ENCODE measurements at regions not wholly inside any gene's neighbourhood (a gene's known extent, or its start where the extent isn't known, plus 50 kb on each side); places are given as distances from the start of the nearest gene placed in this dataset.

DNA sequence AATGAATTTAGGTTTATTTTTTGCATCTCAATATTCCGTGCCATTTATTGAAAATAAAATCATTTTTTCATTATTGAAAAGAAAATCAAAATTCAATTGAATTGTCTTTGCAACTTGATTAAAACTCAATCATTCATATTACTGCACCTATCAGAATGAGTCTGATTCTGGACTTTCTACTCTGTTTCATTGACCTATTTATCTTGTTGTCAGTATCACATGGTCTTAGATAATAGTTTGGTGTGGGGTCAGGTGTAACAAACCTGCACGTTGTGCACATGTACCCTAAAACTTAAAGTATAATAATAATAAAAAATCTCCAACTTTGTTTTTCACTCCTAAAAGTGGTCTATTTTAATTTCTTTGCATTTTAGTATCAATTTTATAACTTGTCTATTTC is 422.9 kb downstream of the RAD51AP2 start:
- no peaks in the 10 kb centered on the region for H3K9me3 ChIP-seq (replicated peaks)
- H3K27me3 ChIP-seq (replicated peaks): no peaks in the 10 kb centered on the region
- peaks cover under 1% of the 10 kb centered on the region; the same call in 1 of the 2 replicates for H3K4me1 ChIP-seq (replicated peaks)
- H3K4me3 ChIP-seq: no peak overlapping the region
- no peaks in the 10 kb centered on the region for H3K36me3 ChIP-seq
- no peak overlapping the region for H3K27ac ChIP-seq
- no peak for DNase-seq (ENCODE audit: low read depth in 1 of 2, low spot score in 2 of 2)

DNA sequence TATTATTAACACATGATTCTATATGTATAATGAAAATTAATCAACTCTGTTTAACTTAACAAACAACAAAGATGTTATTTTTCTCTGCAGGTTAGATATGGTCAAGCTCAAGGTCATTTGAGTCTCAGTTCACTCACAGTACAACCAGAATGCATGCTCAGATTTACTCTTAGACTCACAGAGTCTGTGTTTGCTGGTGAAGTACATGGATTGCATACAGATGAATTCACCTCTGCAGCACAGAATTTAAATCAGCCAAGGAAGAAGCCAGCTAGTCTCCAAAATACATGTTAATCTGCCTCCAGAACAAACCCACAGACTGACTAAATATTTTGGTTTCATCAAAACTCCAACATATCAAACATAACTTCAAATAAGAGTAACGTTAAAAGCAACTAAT is 424.5 kb downstream of the RAD51AP2 start:
- Histone ChIP-seq H3K4me3 (no peak overlapping the region), H3K36me3 (no peaks in the 10 kb centered on the region), H3K9me3 (replicated peaks) (no peaks in the 10 kb centered on the region), H3K27me3 (replicated peaks) (no peaks in the 10 kb centered on the region), H3K4me1 (replicated peaks) (no peaks in the 10 kb centered on the region), H3K27ac (no peak overlapping the region)
- DNase-seq (ENCODE audit: low read depth in 1 of 2, low spot score in 2 of 2): no peak

GRCh38 chr2:17086990-17087389 is 421.4 kb upstream of the CYRIA start:
- Histone ChIP-seq H3K4me3 (no peak overlapping the region), H3K9me3 (replicated peaks) (no peaks in the 10 kb centered on the region), H3K27ac (no peak overlapping the region), H3K36me3 (no peaks in the 10 kb centered on the region), H3K27me3 (replicated peaks) (no peaks in the 10 kb centered on the region), H3K4me1 (replicated peaks) (peaks cover 16% of the 10 kb centered on the region)
- no peak for DNase-seq (ENCODE audit: low read depth in 1 of 2, low spot score in 2 of 2)

GRCh38 chr2:17085546-17086202 is 420.0 kb upstream of the CYRIA start:
- H3K4me1 ChIP-seq (replicated peaks): peaks cover 16% of the 10 kb centered on the region
- no peak for DNase-seq (ENCODE audit: low read depth in 1 of 2, low spot score in 2 of 2)
- H3K27me3 ChIP-seq (replicated peaks): no peaks in the 10 kb centered on the region
- H3K27ac ChIP-seq: no peak overlapping the region
- H3K9me3 ChIP-seq (replicated peaks): no peaks in the 10 kb centered on the region
- H3K36me3 ChIP-seq: no peaks in the 10 kb centered on the region
- no peak overlapping the region for H3K4me3 ChIP-seq

GRCh38 chr2:17084877-17085276 is 419.2 kb upstream of the CYRIA start:
- no peak overlapping the region for H3K27ac ChIP-seq

DNA sequence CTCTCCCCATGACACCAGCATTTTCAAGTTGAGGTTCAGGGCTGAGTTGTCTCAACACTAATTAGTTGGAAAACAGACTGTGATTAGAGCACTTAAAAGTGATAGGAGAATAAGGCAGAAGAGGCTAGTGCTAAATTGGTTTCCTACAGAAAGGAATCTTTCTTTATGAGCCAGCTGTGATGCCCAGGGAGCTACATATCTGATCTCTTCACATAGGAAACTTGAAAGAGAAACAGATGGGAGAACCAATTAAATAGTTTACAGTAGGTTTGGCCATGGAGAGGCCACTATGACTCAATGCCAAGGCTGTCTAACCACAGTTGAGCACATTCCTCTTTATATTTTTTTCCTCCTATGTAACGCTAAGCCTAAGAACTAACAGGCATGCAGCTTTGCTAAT is 418.3 kb upstream of the CYRIA start:
- DNase-seq (ENCODE audit: low read depth in 1 of 2, low spot score in 2 of 2): peak in 1 of 2 experiments; percentile 27
- Histone ChIP-seq H3K27me3 (replicated peaks) (no peaks in the 10 kb centered on the region), H3K4me3 (no peak overlapping the region), H3K36me3 (no peaks in the 10 kb centered on the region), H3K27ac (no peak overlapping the region), H3K9me3 (replicated peaks) (peaks cover 5% of the 10 kb centered on the region; the same call in 1 of the 2 replicates), H3K4me1 (replicated peaks) (peaks cover 16% of the 10 kb centered on the region)

More at GRCh38 chr2:17084877-17085276, 419.2 kb upstream of the CYRIA start:
- no peaks in the 10 kb centered on the region for H3K9me3 ChIP-seq (replicated peaks)
- H3K4me1 ChIP-seq (replicated peaks): peaks cover 16% of the 10 kb centered on the region
- no peaks in the 10 kb centered on the region for H3K36me3 ChIP-seq
- no peaks in the 10 kb centered on the region for H3K27me3 ChIP-seq (replicated peaks)
- H3K4me3 ChIP-seq: no peak overlapping the region
- DNase-seq (ENCODE audit: low read depth in 1 of 2, low spot score in 2 of 2): no peak

GRCh38 chr2:17079262-17079661 is 413.6 kb upstream of the CYRIA start:
- no peaks in the 10 kb centered on the region for H3K27me3 ChIP-seq (replicated peaks)
- no peak for DNase-seq (ENCODE audit: low read depth in 1 of 2, low spot score in 2 of 2)
- peaks cover 7% of the 10 kb centered on the region for H3K4me1 ChIP-seq (replicated peaks)
- no peaks in the 10 kb centered on the region for H3K36me3 ChIP-seq
- H3K4me3 ChIP-seq: no peak overlapping the region
- peaks cover 5% of the 10 kb centered on the region; the same call in 1 of the 2 replicates for H3K9me3 ChIP-seq (replicated peaks)
- H3K27ac ChIP-seq: no peak overlapping the region

DNA sequence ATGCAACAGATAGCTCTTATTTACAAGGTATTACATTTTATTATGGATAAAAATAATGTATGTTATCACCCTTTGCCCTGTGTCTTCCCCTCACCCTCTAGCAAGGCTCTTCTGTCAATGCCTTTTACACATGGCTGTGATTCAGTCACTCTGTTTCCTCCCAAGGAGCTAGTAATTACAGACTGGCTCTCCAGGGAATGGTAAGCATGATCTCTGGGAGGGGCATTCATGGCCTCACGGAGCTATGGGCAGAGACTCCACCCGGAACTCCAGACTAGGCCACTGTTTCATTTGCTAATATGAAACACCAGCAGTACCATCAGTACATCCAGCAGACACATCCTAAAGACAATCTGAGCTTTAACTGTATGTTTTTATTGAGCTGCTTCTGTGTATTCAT is 410.9 kb upstream of the CYRIA start:
- H3K9me3 ChIP-seq (replicated peaks): peaks cover 5% of the 10 kb centered on the region; the same call in 1 of the 2 replicates
- H3K27me3 ChIP-seq (replicated peaks): no peaks in the 10 kb centered on the region
- no peak for DNase-seq (ENCODE audit: low read depth in 1 of 2, low spot score in 2 of 2)
- H3K27ac ChIP-seq: no peak overlapping the region
- no peaks in the 10 kb centered on the region for H3K36me3 ChIP-seq
- no peak overlapping the region for H3K4me3 ChIP-seq
- no peaks in the 10 kb centered on the region for H3K4me1 ChIP-seq (replicated peaks)

- no peak overlapping the region for H3K4me3 ChIP-seq
- H3K9me3 ChIP-seq (replicated peaks): no peaks in the 10 kb centered on the region
- H3K36me3 ChIP-seq: no peaks in the 10 kb centered on the region
- no peaks in the 10 kb centered on the region for H3K27me3 ChIP-seq (replicated peaks)
- no peak for DNase-seq (ENCODE audit: low read depth in 1 of 2, low spot score in 2 of 2)
- H3K27ac ChIP-seq: no peak overlapping the region
- H3K4me1 ChIP-seq (replicated peaks): no peaks in the 10 kb centered on the region
Observed at GRCh38 chr2:17070711-17071110, 405.1 kb upstream of the CYRIA start.

DNA sequence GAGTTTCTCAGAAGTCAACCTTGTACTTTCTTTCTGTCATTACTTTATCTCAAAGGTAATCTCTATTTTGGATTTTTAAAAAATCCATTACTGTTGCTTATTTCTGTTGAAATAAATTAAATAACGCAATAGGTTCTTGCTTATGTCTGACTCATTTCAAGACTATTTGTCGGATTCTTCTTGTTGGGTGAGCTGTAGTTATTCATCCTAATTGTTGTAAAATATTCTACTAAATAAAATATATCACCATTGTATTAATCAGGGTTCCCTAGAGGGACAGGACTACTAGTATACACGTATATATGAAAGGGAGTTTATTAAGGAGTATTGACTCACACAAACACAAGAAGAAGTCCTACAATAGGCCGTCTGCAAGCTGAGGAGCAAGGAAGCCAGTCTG is 403.9 kb upstream of the CYRIA start:
- no peaks in the 10 kb centered on the region for H3K4me1 ChIP-seq (replicated peaks)
- H3K4me3 ChIP-seq: no peak overlapping the region
- no peaks in the 10 kb centered on the region for H3K9me3 ChIP-seq (replicated peaks)
- H3K27ac ChIP-seq: no peak overlapping the region
- no peaks in the 10 kb centered on the region for H3K27me3 ChIP-seq (replicated peaks)
- no peaks in the 10 kb centered on the region for H3K36me3 ChIP-seq
- no peak for DNase-seq (ENCODE audit: low read depth in 1 of 2, low spot score in 2 of 2)

GRCh38 chr2:17068021-17068420 is 402.4 kb upstream of the CYRIA start:
- DNase-seq (ENCODE audit: low read depth in 1 of 2, low spot score in 2 of 2): no peak
- Histone ChIP-seq H3K27me3 (replicated peaks) (no peaks in the 10 kb centered on the region), H3K4me3 (no peak overlapping the region), H3K27ac (no peak overlapping the region), H3K4me1 (replicated peaks) (no peaks in the 10 kb centered on the region), H3K9me3 (replicated peaks) (no peaks in the 10 kb centered on the region), H3K36me3 (no peaks in the 10 kb centered on the region)

DNA sequence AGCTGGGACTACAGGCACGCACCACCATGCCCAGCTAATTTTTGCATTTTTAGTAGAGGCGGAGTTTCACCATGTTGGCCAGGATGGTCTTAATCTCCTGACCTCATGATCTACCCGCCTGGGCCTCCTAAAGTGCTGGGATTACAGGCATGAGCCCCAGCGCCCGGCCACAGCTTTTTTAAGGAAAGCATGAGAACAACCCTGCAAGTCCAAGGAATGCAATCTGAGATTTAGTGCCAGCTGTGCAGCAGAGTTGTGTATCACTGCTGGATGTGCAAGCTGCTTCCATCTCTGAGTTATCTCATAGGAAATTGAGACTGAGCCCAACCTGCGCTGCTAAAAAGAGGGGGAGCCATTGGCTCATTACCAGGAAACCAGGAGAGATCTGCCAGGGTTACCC is 399.9 kb upstream of the CYRIA start:
- Histone ChIP-seq H3K4me1 (replicated peaks) (no peaks in the 10 kb centered on the region), H3K36me3 (no peaks in the 10 kb centered on the region), H3K27ac (no peak overlapping the region), H3K9me3 (replicated peaks) (no peaks in the 10 kb centered on the region), H3K4me3 (no peak overlapping the region), H3K27me3 (replicated peaks) (no peaks in the 10 kb centered on the region)
- no peak for DNase-seq (ENCODE audit: low read depth in 1 of 2, low spot score in 2 of 2)

DNA sequence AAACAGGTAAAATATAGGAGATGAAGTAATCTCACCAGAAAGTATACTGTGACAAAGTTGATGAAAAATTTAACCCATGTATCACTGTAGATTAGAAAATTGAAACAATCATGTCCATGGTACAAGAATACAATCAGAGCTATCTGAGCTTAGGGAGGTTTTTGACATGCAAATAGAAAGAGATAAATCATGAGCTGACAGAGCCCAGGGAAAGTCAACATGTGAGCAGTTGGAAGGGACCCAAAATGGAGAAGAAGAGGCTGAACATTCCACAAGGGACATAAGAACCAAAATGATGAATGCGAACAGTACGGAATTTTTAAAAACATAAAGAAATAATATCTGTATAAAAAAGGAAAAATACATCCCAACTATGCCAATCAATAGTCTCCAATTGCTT is 395.4 kb upstream of the CYRIA start:
- Histone ChIP-seq H3K9me3 (replicated peaks) (no peaks in the 10 kb centered on the region), H3K27ac (no peak overlapping the region)

GRCh38 chr2:17059458-17059857 is 393.8 kb upstream of the CYRIA start:
- Histone ChIP-seq H3K9me3 (replicated peaks) (no peaks in the 10 kb centered on the region), H3K27ac (no peak overlapping the region), H3K4me3 (no peak overlapping the region), H3K27me3 (replicated peaks) (no peaks in the 10 kb centered on the region), H3K36me3 (no peaks in the 10 kb centered on the region), H3K4me1 (replicated peaks) (no peaks in the 10 kb centered on the region)
- no peak for DNase-seq (ENCODE audit: low read depth in 1 of 2, low spot score in 2 of 2)

More for the DNA sequence above, 395.4 kb upstream of the CYRIA start:
- DNase-seq (ENCODE audit: low read depth in 1 of 2, low spot score in 2 of 2): no peak
- Histone ChIP-seq H3K4me3 (no peak overlapping the region), H3K4me1 (replicated peaks) (no peaks in the 10 kb centered on the region), H3K27me3 (replicated peaks) (no peaks in the 10 kb centered on the region), H3K36me3 (no peaks in the 10 kb centered on the region)
